GM12878 (cell line): ENCODE measurements at regions not wholly inside any gene's neighbourhood (a gene's known extent, or its start where the extent isn't known, plus 50 kb on each side); places are given as distances from the start of the nearest gene placed in this dataset.

Source experiments
- ATAC-seq: fragments of 200-7000 bp; cut with Tn5 transposase; 3 replicates; pipeline ENCODE4 v1.9.1; 2020; ENCODE audit warnings: mild to moderate bottlenecking, moderate library complexity
- BruUV-seq: library from RNA; stranded (reverse); fragments of 400-500 nt; replicated peaks from 2 replicates; lab custom pipeline; 2021; lab: Mats Ljungman, UMichigan
- CTCF ChIA-PET: fragments of 300-600 bp; sonication (Branson Sonifier 250); formaldehyde crosslinking; extraction: SDS; loops from one replicate; lab custom pipeline; 2021; ENCODE audit warnings: inconsistent platforms; lab: Yijun Ruan, JAX
- POLR2A ChIA-PET: fragments of 350-600 bp; formaldehyde crosslinking; extraction: SDS; loops from one replicate; lab custom pipeline; 2021; ENCODE audit warnings: inconsistent platforms; lab: Charles Lee
- RAD21 ChIA-PET: fragments of 300-600 bp; sonication (Branson Sonifier 250); formaldehyde crosslinking; loops from one replicate; lab custom pipeline; 2023; ENCODE audit warnings: antibody characterized with exemption; ENCODE audit not compliant: unreplicated experiment; lab: Charles Lee
- SMC1A ChIA-PET: fragments of 300-600 bp; sonication (Branson Sonifier 250); formaldehyde crosslinking; loops from one replicate; lab custom pipeline; 2023; ENCODE audit not compliant: unreplicated experiment, uncharacterized antibody; lab: Charles Lee
- DNase-seq: peaks from one replicate; pipeline ENCODE4 v3.0.0-alpha.2; 2011; ENCODE audit warnings: low read depth, low spot score
- FAIRE-seq: peaks from 3 replicates; lab custom pipeline; 2011; peaks lifted over from hg19 to GRCh38; lab: Jason Lieb, UNC
- H2AFZ ChIP-seq: 2 replicates; pipeline ENCODE4 v1.6.0; 2011; ENCODE audit warnings: low read depth, low read length, control low read depth; ENCODE audit not compliant: control insufficient read depth
- H3K27ac ChIP-seq: 2 replicates; pipeline ENCODE4 v1.5.1; 2011; ENCODE audit warnings: control low read depth; ENCODE audit not compliant: control insufficient read depth, insufficient read depth
- H3K27me3 ChIP-seq, 2 experiments: replicated peaks in 1 of 2; 2 replicates each; pipeline versions ENCODE4 v1.6.0 to v1.6.1; 2011; ENCODE audit warnings: low read length in 1 of 2; ENCODE audit not compliant: control insufficient read depth in 2 of 2, insufficient read depth in 2 of 2
- H3K36me3 ChIP-seq, 2 experiments: 2 replicates each; pipeline ENCODE4 v1.5.1; 2011; ENCODE audit warnings: low read length in 1 of 2; ENCODE audit not compliant: control insufficient read depth in 2 of 2, insufficient read depth in 2 of 2
- H3K4me1 ChIP-seq: 2 replicates; pipeline ENCODE4 v1.6.1; 2011; ENCODE audit warnings: mild to moderate bottlenecking, low read length, moderate library complexity, mixed read lengths; ENCODE audit not compliant: control insufficient read depth, insufficient read depth
- H3K4me2 ChIP-seq: 2 replicates; pipeline ENCODE4 v1.6.0; 2011; ENCODE audit warnings: control low read depth; ENCODE audit not compliant: control insufficient read depth, insufficient read depth
- H3K4me3 ChIP-seq: fragments of 200-600 bp; sonication (generic); 2 replicates; pipeline ENCODE4 v1.5.1; 2016
- H3K79me2 ChIP-seq: 2 replicates; pipeline ENCODE4 v1.6.0; 2011; ENCODE audit warnings: low read length; ENCODE audit not compliant: control insufficient read depth, insufficient read depth
- H3K9ac ChIP-seq: 2 replicates; pipeline ENCODE4 v1.8.0; 2011; ENCODE audit warnings: low read length, control low read depth, mixed read lengths; ENCODE audit not compliant: control insufficient read depth, insufficient read depth
- H3K9me3 ChIP-seq: replicated peaks from 3 replicates; pipeline ENCODE4 v1.5.1; 2011; ENCODE audit warnings: mild to moderate bottlenecking, low read length; ENCODE audit not compliant: control insufficient read depth, insufficient read depth
- H4K20me1 ChIP-seq: 2 replicates; pipeline ENCODE4 v1.6.0; 2011; ENCODE audit not compliant: control insufficient read depth, insufficient read depth
- E4F1 ChIP-seq: fragments of 450-650 bp; IDR thresholded peaks from 2 replicates; pipeline ENCODE4 v1.6.1; 2018; ENCODE audit warnings: borderline replicate concordance, mild to moderate bottlenecking; ENCODE audit not compliant: partially characterized antibody
- MTA2 ChIP-seq: fragments of 450-650 bp; IDR thresholded peaks from 2 replicates; pipeline ENCODE4 v1.6.1; 2016; ENCODE audit warnings: low read depth, mild to moderate bottlenecking, moderate library complexity
- SMAD1 ChIP-seq: fragments of 450-650 bp; IDR thresholded peaks from 2 replicates; pipeline ENCODE4 v1.6.1; 2018; ENCODE audit warnings: mild to moderate bottlenecking, low read depth; ENCODE audit not compliant: partially characterized antibody
- SREBF1 ChIP-seq: IDR thresholded peaks from 2 replicates; pipeline ENCODE4 v1.6.1; 2012; ENCODE audit warnings: mild to moderate bottlenecking, low read length
- USF1 ChIP-seq: IDR thresholded peaks from 2 replicates; pipeline ENCODE4 v1.6.1; 2011; ENCODE audit warnings: borderline replicate concordance, low read depth, mild to moderate bottlenecking, moderate library complexity, mixed read lengths, low read length; ENCODE audit not compliant: insufficient read depth; ENCODE audit errors: extremely low read length
- ZBTB40 ChIP-seq: fragments of 450-650 bp; IDR thresholded peaks from 2 replicates; pipeline ENCODE4 v1.6.1; 2016; ENCODE audit warnings: mild to moderate bottlenecking, moderate library complexity, borderline replicate concordance
- ZNF687 ChIP-seq: fragments of 450-650 bp; IDR thresholded peaks from 2 replicates; pipeline ENCODE4 v1.6.1; 2017; ENCODE audit warnings: mild to moderate bottlenecking, moderate library complexity
- WGBS: methylation state at CpG from one replicate; pipeline ENCODE4 v1.1.6; 2016; ENCODE audit warnings: low lambda C conversion rate; ENCODE audit not compliant: insufficient replicate concordance, insufficient coverage; ENCODE audit errors: missing lambda C conversion rate; 5-methylcytosine and 5-hydroxymethylcytosine counted together
- in situ Hi-C: fragments of 300-500 bp; cut with MboI; formaldehyde crosslinking; loops from 9 replicates; pipeline ENCODE4 v1.14.3; 2018; ENCODE audit warnings: mixed read lengths
- intact Hi-C: fragments of 100-400 bp; cut with micrococcal nuclease; formaldehyde crosslinking; loops from one replicate; pipeline ENCODE4 v1.14.2; 2022; ENCODE audit not compliant: unreplicated experiment

- no peak for TF ChIP-seq E4F1
These were observed 516.7 kb upstream of the HS6ST1 start (continued) for GRCh38 chr2:128835342-128835855.

GRCh38 chr2:128835974-128836373, 517.3 kb upstream of the HS6ST1 start:
- DNase-seq, result no peak
- ATAC-seq, result no peak
- no TSS peak for BruUV-seq
- Histone ChIP-seq H3K79me2 (no peaks in the 10 kb centered on the region), H2AFZ (no peak overlapping the region), H3K9ac (no peak overlapping the region), H3K4me2 (no peak overlapping the region), H4K20me1 (no peaks in the 10 kb centered on the region), H3K27me3 (no peaks in the 10 kb centered on the region), H3K36me3 (no peaks in the 10 kb centered on the region), H3K4me1 (no peaks in the 10 kb centered on the region), H3K9me3 (no peaks in the 10 kb centered on the region), H3K27ac (no peak overlapping the region), H3K4me3 (no peak overlapping the region)
- no peak for FAIRE-seq
- in situ Hi-C loops (no loop called here), intact Hi-C loops (no loop called here)
- 36% methylated on average over 6 of the region's 6 CpGs for WGBS
- ChIA-PET RAD21 (no interaction called here), SMC1A (interaction anchor here (1.1 kb wide), 1 partner anchor 11 kb away, joined by 3 read pairs; no protein-coding TSS in a partner anchor), CTCF (no interaction called here), POLR2A (no interaction called here)
- no peak for TF ChIP-seq USF1
- TF ChIP-seq SREBF1, result no peak
- no peak for TF ChIP-seq ZBTB40
- no peak for TF ChIP-seq SMAD1
- TF ChIP-seq MTA2, result no peak
- TF ChIP-seq ZNF687, result no peak
